ENCODE measurements at regions not wholly inside any gene's neighbourhood (a gene's known extent, or its start where the extent isn't known, plus 50 kb on each side); places are given as distances from the start of the nearest gene placed in this dataset. TPM values are rescaled to one million over a fixed set of nuclear protein-coding genes. Genes with fewer than 3 reads are reported as not detected.

Small RNA genes lying in the stretch of these regions (small RNA-seq; reads per million reads assigned to genes)
- gene RNU6-38P = not detected
- not detected for gene RNY1P5
